GM23248 (cell line): ENCODE measurements at regions not wholly inside any gene's neighbourhood (a gene's known extent, or its start where the extent isn't known, plus 50 kb on each side); places are given as distances from the start of the nearest gene placed in this dataset.

ENCODE experiments used
- EZH2 ChIP-seq: fragments of 200-600 bp; sonication (generic); IDR thresholded peaks from 2 replicates; pipeline ENCODE4 v1.6.1; 2018; ENCODE audit warnings: antibody characterized with exemption, mild to moderate bottlenecking; ENCODE audit not compliant: insufficient read depth, poor library complexity, severe bottlenecking
- EZH2phosphoT487 ChIP-seq: fragments of 200-600 bp; sonication (generic); IDR thresholded peaks from 2 replicates; pipeline ENCODE4 v1.6.1; 2018; ENCODE audit warnings: antibody characterized with exemption, moderate library complexity, mild to moderate bottlenecking, low read depth; ENCODE audit not compliant: insufficient read depth

DNA sequence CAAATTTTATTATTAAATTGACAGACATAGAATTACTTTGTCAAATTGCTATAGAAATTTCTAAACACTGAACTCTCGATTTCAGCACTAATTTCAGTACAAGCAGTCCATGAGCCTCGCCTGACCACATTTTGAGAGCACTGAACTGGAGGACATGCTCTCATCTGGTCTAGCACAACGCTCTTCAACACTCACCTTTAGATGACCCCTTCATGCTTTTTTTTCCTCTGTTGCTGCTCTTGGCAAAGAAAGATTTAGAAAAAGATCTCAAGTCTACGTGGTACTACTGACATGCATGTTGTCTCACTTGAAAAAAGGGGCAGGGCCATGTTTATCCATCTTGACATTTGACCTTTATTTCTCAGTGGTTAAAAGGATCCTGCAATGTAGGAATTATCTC is 981.5 kb downstream of the DIAPH3 start:
- TF ChIP-seq EZH2phosphoT487 (no peak), EZH2 (no peak)
